ENCODE measurements at regions not wholly inside any gene's neighbourhood (a gene's known extent, or its start where the extent isn't known, plus 50 kb on each side); places are given as distances from the start of the nearest gene placed in this dataset.

GRCh38 chr4:181848357-181848756, 394.8 kb upstream of the TENM3 start:
- Histone ChIP-seq H3K4me2 (replicated peaks; ENCODE audit: extremely low read depth, low read length, poor library complexity, severe bottlenecking) (no peak overlapping the region), H4K20me1 (ENCODE audit: insufficient read depth, low read length) (no peaks in the 10 kb centered on the region), H3K9ac (ENCODE audit: insufficient read depth, low read length, poor library complexity, severe bottlenecking) (no peak overlapping the region), H3K4me3 (replicated peaks in 1 of 3; ENCODE audit: low read depth in 2 of 3, low read length in 3 of 3) (no peak overlapping the region), H3K27me3 (ENCODE audit: control insufficient read depth in 2 of 2, insufficient read depth in 2 of 2, low read length in 2 of 2) (no peaks in the 10 kb centered on the region), H3K79me2 (ENCODE audit: insufficient read depth, low read length) (no peaks in the 10 kb centered on the region), H3K27ac (ENCODE audit: low read depth in 1 of 2, low read length in 2 of 2) (no peak overlapping the region), H3K9me3 (replicated peaks in 1 of 2; ENCODE audit: control insufficient read depth in 1 of 2, insufficient read depth in 1 of 2, low read length in 2 of 2) (no peaks in the 10 kb centered on the region), H3K4me1 (ENCODE audit: control insufficient read depth in 1 of 2, insufficient read depth in 2 of 2, low read length in 2 of 2) (no peaks in the 10 kb centered on the region), H2AFZ (ENCODE audit: insufficient read depth, low read depth, low read length, poor library complexity, severe bottlenecking) (no peak overlapping the region), H3K36me3 (replicated peaks in 1 of 2; ENCODE audit: control insufficient read depth in 1 of 2, insufficient read depth in 2 of 2, low read length in 2 of 2) (no peaks in the 10 kb centered on the region)
- Mint-ChIP-seq H3K27me3 (ENCODE audit: low read depth in 3 of 3) (no peaks in the 10 kb centered on the region), H3K9me3 (peaks cover 0 to 9% (median 5%) of the 10 kb centered on the region in 7 donors), H3K36me3 (no peaks in the 10 kb centered on the region), H3K4me1 (no peaks in the 10 kb centered on the region), H3K27ac (no peak overlapping the region), H3K4me3 (no peak overlapping the region)
- TF ChIP-seq CTCF (IDR thresholded peaks at IDR 0.05): no peak
- no CpG with 5 or more reads among the region's 6 CpGs for WGBS (ENCODE audit: insufficient coverage)
- DNase-seq: no peak
- intact Hi-C loops (cut with micrococcal nuclease): no loop called here

- no peak overlapping the region for H3K4me3 ChIP-seq (replicated peaks in 1 of 3; ENCODE audit: low read depth in 2 of 3, low read length in 3 of 3)
- Mint-ChIP-seq H3K27ac (no peak overlapping the region), H3K27me3 (ENCODE audit: low read depth in 3 of 3) (no peaks in the 10 kb centered on the region), H3K4me3 (no peak overlapping the region), H3K36me3 (no peaks in the 10 kb centered on the region), H3K9me3 (peaks cover 0 to 6% (median 0%) of the 10 kb centered on the region in 7 donors), H3K4me1 (no peaks in the 10 kb centered on the region)
- no peak overlapping the region for H3K4me2 ChIP-seq (replicated peaks; ENCODE audit: extremely low read depth, low read length, poor library complexity, severe bottlenecking)
- no peak overlapping the region for H2AFZ ChIP-seq (ENCODE audit: insufficient read depth, low read depth, low read length, poor library complexity, severe bottlenecking)
- H3K27ac ChIP-seq (ENCODE audit: low read depth in 1 of 2, low read length in 2 of 2): no peak overlapping the region
- no peaks in the 10 kb centered on the region for H3K27me3 ChIP-seq (ENCODE audit: control insufficient read depth in 2 of 2, insufficient read depth in 2 of 2, low read length in 2 of 2)
- H3K9ac ChIP-seq (ENCODE audit: insufficient read depth, low read length, poor library complexity, severe bottlenecking): no peak overlapping the region
- WGBS (ENCODE audit: insufficient coverage): no CpG with 5 or more reads among the region's 2 CpGs
- no peaks in the 10 kb centered on the region for H4K20me1 ChIP-seq (ENCODE audit: insufficient read depth, low read length)
- H3K79me2 ChIP-seq (ENCODE audit: insufficient read depth, low read length): no peaks in the 10 kb centered on the region
- DNase-seq: no peak
- no peaks in the 10 kb centered on the region for H3K9me3 ChIP-seq (replicated peaks in 1 of 2; ENCODE audit: control insufficient read depth in 1 of 2, insufficient read depth in 1 of 2, low read length in 2 of 2)
- TF ChIP-seq CTCF (IDR thresholded peaks at IDR 0.05): no peak
- no peaks in the 10 kb centered on the region for H3K4me1 ChIP-seq (ENCODE audit: control insufficient read depth in 1 of 2, insufficient read depth in 2 of 2, low read length in 2 of 2)
- H3K36me3 ChIP-seq (replicated peaks in 1 of 2; ENCODE audit: control insufficient read depth in 1 of 2, insufficient read depth in 2 of 2, low read length in 2 of 2): no peaks in the 10 kb centered on the region
- intact Hi-C loops (cut with micrococcal nuclease): no loop called here
These were observed 393.7 kb upstream of the TENM3 start for GRCh38 chr4:181849472-181849871.

Data from CD14-positive monocyte (primary cell).